HG03108 (cell line): ENCODE measurements at regions not wholly inside any gene's neighbourhood (a gene's known extent, or its start where the extent isn't known, plus 50 kb on each side); places are given as distances from the start of the nearest gene placed in this dataset.

Experiments used
- ATAC-seq: cut with Tn5 transposase; IDR thresholded peaks from one replicate; pipeline ENCODE4 v1.9.1; 2021; ENCODE audit warnings: moderate library complexity; ENCODE audit not compliant: unreplicated experiment

GRCh38 chr10:83848677-83849076 is 290.6 kb upstream of the GHITM start:
- no peak for ATAC-seq

DNA sequence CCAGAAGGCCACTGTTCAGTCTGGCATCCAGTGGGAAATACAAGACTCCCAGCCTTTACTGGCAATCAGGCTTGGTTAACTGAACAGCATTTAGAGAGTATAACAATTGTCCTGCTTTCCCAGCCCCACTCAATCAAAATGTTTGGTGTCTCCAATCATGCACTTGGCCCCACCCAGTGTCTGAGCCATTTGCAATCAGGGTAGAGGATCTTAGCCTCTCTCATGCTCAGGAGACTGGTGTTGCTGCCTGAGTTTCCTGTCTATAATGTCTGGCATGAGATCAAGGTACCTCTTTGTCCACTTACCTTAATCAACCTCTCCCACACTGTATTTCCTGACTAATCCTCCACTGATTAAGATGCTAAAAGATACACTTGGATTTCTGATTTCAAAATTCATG is 290.2 kb upstream of the GHITM start:
- no peak for ATAC-seq

- no peak for ATAC-seq
Measured at GRCh38 chr10:83852146-83852545, 287.2 kb upstream of the GHITM start.

- ATAC-seq = no peak
Measured at GRCh38 chr10:83862723-83863122, 276.6 kb upstream of the GHITM start.

DNA sequence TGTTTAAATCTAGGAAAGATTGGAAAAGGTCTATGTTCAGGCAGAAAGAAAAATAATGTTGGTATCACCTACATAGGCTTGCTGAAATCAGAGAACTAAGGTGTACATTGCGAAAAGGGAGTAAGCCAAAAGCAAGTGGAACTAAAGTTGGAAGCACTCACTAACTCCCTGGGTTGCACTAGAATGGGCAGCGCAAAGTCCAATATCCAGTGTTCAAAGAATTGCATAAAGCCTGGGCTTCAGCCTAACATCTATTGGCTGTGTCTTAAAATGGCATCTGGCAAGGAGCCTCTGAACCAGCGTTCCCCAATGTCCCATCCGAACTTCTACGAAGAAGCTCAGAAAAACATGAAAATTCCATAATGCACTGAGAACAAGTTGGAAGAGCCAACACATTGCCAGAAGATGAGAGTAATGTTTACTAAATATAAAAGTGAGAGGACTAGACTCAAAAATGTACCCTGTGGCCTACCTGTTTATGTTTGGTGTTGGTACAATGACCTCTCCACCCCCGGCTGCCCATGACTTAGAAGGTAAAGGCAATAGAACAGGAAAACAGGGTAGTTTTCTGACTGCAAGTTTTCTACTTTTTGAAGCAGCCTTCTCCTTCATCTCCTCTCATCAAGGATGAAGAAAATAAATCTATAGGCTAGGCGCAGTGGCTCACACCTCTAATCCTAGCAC is 275.9 kb upstream of the GHITM start:
- ATAC-seq = no peak

DNA sequence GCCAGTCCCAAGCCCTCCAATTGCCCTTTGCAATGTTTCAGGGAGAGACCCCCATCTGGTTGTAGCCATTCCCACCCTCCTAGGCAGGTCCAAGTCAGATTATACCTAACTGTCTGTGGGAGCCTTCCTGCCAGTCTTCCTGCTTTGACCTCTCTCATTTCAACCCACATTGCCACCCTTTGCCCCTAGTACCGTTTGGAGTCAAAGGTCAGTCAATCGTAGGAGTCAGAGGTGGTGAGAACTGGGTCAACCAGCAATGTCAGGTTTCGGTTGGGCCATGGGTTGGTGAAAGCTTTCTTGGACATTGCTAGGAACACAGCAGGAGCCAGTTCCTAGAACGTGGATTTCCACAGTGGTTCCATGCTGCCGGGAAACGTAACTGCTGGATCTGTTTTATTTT is 269.4 kb upstream of the GHITM start:
- no peak for ATAC-seq

GRCh38 chr10:83871187-83872081 is 267.9 kb upstream of the GHITM start:
- ATAC-seq = peak; percentile 95

DNA sequence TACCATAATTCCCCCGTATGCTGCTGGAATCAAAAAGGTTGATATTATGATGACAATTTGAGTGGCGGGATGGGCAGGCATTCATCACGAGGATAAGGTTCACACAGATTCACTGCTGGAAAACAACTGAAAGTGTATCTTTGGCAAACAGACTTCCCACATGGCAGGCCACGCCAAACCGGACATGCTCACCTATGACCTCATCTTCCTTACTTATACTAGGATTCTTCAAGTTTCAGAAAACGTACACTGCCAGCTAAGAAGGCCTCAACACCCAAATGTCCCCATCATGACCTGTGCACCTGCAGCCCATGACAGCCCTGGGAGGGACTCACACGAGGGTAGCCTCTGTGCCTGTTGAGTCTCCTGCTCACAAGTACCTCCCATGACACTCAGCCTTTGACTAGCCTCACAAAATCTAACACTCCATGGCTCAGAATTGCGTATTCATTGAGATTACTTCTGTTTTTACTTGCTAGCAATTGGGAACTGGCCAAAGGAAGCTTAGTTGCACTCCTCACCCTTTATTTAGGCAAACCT is 259.0 kb upstream of the GHITM start:
- no peak for ATAC-seq

DNA sequence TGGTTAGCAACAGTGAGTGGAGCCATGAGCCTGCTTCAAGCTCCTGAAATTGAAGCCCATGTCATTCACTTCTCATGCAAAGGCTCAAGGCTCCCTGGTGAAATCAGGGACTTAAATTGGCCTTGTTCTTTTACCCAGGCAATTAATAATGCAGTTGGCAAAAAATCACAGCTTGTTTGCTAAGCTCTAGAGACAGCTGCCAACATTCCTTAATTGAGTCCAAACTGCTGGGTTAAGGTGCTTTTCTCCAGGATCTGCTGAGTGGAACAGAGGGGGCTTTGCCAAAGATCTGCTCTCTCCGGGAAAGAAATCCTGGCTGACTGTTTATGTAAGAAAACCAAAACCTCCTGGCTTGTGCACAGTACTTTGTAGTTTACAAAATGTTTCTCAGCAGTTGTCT is 257.6 kb upstream of the GHITM start:
- ATAC-seq = no peak

DNA sequence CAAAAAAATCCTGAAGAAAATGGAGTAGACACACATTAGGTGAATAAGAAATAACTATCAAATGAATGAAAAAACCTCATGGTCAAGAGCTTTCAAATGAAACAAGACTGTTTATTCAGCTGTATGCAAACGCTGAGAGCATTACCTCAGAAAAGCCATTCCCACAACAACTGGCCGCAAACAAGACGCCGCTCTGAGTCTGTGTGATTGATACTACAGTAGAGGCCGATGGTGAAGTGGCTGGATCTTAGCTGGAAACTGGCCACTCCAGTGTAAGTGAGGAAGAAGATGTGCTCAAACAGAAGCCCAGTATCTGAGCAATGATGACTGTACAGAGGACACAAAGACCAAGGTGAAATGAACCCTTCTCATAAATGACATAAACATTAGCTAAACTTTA is 252.4 kb upstream of the GHITM start:
- ATAC-seq = no peak

GRCh38 chr10:83892737-83893136 is 246.6 kb upstream of the GHITM start:
- no peak for ATAC-seq

DNA sequence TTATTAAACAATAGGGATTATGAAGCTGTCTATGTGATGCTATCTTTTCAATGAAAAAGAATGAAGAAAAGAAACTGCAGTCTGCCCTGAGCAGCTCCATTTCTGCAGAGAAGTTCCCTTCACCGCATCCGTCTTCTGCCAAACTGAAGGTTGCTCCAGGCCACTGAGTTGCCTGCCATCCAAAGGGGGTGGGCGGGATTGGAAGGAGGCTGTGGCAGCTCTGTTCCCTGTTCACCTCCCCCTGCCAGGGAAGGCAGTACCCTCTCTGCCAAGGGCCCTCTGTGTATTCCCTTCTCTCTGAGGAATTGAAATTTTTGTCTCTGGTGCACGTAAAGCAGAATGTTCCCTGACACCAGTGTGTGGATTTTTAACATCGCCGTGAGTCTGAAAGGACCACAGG is 243.1 kb upstream of the GHITM start:
- no peak for ATAC-seq

DNA sequence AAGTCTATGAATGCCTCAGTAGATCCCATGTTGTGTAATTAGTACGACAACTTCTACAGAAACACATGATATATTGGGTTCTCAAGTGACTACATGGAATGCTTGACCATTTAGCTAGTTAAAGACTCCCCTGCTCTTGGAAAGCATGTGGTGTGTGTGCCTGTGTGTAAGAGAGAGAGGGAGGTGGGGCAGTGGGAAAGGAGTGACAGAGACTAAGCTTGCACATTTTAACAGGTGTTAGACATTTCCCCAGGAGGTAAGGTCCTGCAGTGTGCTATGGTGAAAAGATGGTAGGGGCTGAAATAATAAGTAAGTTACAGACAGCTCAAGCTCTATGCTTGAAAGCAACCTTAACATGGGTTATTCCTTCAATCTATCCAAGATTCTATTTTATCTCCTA is 241.7 kb upstream of the GHITM start:
- no peak for ATAC-seq

DNA sequence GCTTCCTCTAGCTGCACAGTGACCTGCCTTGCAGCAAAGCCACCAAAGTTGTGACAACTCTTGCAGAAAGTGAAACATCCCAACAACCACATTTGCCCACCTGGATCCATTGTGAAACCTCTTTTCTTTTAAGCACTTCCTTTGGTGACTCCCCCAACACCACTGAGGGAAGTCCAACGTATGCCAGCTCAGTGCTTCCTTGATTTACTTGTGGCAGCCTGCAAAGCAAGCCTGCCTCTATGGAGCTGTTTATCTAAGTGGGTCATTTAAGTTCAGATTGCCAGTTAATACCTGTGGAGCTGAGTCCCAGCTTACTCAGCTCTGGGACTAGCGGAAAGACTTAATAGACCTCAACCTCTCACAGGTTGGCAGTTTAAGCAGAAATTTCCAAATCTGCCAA is 230.8 kb upstream of the GHITM start:
- no peak for ATAC-seq

GRCh38 chr10:83909001-83909400 is 230.3 kb upstream of the GHITM start:
- ATAC-seq = no peak

DNA sequence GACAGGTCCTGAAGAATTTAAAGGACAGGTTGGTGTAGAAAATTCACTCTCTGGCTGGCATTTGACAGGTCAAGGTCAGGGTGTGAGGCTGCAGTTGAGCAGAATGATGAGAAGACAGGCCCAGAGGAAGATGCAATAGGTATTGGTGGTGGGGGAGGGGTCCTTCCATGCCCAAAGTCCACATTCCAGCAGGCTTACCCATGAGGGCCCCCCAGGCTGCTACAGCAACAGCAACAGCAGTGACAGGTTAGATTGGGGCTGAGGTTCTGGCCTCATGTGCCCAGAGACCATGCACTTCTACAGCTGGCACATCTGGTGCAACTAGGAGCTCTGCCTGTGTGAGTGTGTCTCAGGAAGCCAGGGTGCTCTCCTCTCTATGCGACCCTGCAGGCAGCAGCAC is 223.5 kb upstream of the GHITM start:
- no peak for ATAC-seq

GRCh38 chr10:83917537-83918506 is 221.5 kb upstream of the GHITM start:
- peak; percentile 97 for ATAC-seq

DNA sequence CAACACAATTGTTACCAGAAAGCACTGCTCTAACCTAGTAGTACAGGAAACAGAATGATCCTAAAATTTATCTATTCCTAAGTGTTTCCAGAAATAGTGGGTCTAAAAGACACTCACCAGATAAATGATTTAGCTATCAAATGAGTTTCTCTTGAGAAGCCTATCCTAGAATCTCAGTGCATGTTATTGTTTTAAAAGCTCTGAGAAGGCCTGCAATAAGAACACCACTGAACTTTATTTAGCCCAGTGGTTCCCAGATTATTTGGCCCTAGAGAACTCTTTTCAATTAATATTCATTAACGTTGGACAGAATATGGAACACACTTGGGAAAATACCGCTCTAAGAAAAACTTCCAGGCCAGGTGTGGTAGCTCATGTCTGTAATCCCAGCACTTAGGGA is 220.1 kb upstream of the GHITM start:
- ATAC-seq = no peak

DNA sequence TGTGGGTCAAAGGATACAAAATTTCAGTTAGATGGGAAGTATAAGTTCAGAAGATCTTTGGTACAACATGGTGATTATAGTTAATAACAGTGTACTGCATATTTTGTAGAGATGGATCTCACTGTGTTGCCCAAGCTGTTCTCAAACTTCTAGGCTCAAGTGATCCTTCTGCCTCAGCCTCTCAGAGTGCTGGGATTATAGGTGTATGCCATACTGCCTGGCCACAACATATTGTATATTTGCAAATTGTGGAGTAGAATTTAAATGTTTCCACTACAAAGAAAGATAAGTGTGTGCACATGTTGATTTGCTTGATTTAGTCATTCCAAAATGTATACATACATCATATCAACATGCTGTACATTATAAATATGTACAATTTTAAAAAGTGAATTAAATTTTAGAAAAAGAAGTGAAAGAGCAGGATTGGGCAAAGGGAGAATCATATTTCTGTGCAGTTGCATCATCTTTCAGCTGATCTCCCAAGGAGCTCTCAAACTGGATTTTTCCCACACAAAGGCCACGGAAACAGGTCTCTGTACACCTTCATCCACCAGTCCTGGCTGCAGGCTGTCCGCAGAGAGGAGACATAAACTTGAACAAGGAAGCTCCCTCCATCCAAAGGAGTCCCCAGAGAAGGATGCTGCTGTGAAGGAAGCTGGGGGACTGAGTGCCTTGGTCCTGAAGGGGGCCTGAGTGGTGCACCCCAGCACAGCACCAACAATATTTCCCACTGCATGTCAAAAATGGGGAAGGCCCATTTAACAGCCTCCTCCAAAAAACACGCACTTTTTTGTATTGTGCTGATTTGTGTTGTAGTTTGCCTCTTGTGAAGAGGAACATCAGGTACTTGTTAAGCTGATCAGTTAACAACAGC is 217.1 kb upstream of the GHITM start:
- ATAC-seq = no peak

- ATAC-seq = no peak
Measured at GRCh38 chr10:83925133-83925532, 214.2 kb upstream of the GHITM start.
